Naive thymus-derived CD4-positive, alpha-beta T cell (primary cell): ENCODE measurements at regions not wholly inside any gene's neighbourhood (a gene's known extent, or its start where the extent isn't known, plus 50 kb on each side); places are given as distances from the start of the nearest gene placed in this dataset.
"Not testable (repeated sequence)": the region's sequence is repeated elsewhere in the genome, so short reads cannot be mapped to it uniquely, and the experiment has no call there.

Experiments used
- ATAC-seq: fragments of 150-1000 bp; cut with Tn5 transposase; 2 replicates; pipeline ENCODE4 v1.10.0; 2021; ENCODE audit warnings: mild to moderate bottlenecking, moderate library complexity
- CTCF ChIA-PET: fragments of 350-600 bp; sonication (Branson Sonifier 250); formaldehyde crosslinking; loops from one replicate; lab custom pipeline; 2021; ENCODE audit warnings: antibody characterized with exemption; lab: Charles Lee
- POLR2A ChIA-PET: fragments of 350-600 bp; sonication (Branson Sonifier 250); formaldehyde crosslinking; loops from one replicate; lab custom pipeline; 2021; ENCODE audit warnings: antibody characterized with exemption, inconsistent platforms; lab: Charles Lee
- DNase-seq, 9 donors: peaks; one replicate each; pipeline versions ENCODE4 v3.0.0 to v3.0.0-alpha.2; 2020 to 2022; ENCODE audit warnings: mixed read lengths in 1 of 9
- H3K27ac ChIP-seq: one replicate; pipeline ENCODE4 v1.7.0; 2013; ENCODE audit warnings: mild to moderate bottlenecking, low read depth, low read length, moderate library complexity
- H3K27me3 ChIP-seq, 2 donors: one replicate each; pipeline ENCODE4 v1.7.0; 2013; ENCODE audit warnings: low read length in 2 of 2, mild to moderate bottlenecking in 2 of 2, moderate library complexity in 2 of 2; ENCODE audit not compliant: control insufficient read depth in 2 of 2, insufficient read depth in 2 of 2
- H3K36me3 ChIP-seq, 3 experiments: 1 replicate in 2 of 3; 2 replicates in 1 of 3; pipeline ENCODE4 v1.7.0; 2013; ENCODE audit warnings: low read length in 3 of 3, mild to moderate bottlenecking in 3 of 3, moderate library complexity in 1 of 3; ENCODE audit not compliant: insufficient read depth in 3 of 3, control insufficient read depth in 2 of 3
- H3K4me1 ChIP-seq, 2 donors: one replicate each; pipeline ENCODE4 v1.7.0; 2013; ENCODE audit warnings: low read length in 2 of 2, mild to moderate bottlenecking in 2 of 2, moderate library complexity in 1 of 2; ENCODE audit not compliant: control insufficient read depth in 2 of 2, insufficient read depth in 2 of 2
- H3K4me3 ChIP-seq: 2 replicates; pipeline ENCODE4 v1.7.0; 2013; ENCODE audit warnings: mild to moderate bottlenecking, low read length
- H3K9me3 ChIP-seq, 3 experiments: 1 replicate in 2 of 3; 2 replicates in 1 of 3; pipeline ENCODE4 v1.7.0; 2013; ENCODE audit warnings: low read length in 3 of 3; ENCODE audit not compliant: control insufficient read depth in 2 of 3
- H3K27ac Mint-ChIP-seq, 9 donors: one replicate each; pipeline ENCODE4 v1.8.0; 2020 to 2022; ENCODE audit warnings: mixed read lengths in 9 of 9, mild to moderate bottlenecking in 8 of 9, moderate library complexity in 5 of 9, inconsistent platforms in 2 of 9
- H3K27me3 Mint-ChIP-seq, 5 donors: one replicate each; pipeline ENCODE4 v1.8.0; 2021 to 2022; ENCODE audit warnings: mixed read lengths in 5 of 5, mild to moderate bottlenecking in 1 of 5
- H3K36me3 Mint-ChIP-seq, 5 donors: one replicate each; pipeline ENCODE4 v1.8.0; 2020 to 2022; ENCODE audit warnings: mixed read lengths in 5 of 5, mild to moderate bottlenecking in 3 of 5, inconsistent platforms in 1 of 5
- H3K4me1 Mint-ChIP-seq, 7 donors: one replicate each; pipeline ENCODE4 v1.8.0; 2020 to 2022; ENCODE audit warnings: mixed read lengths in 7 of 7, mild to moderate bottlenecking in 3 of 7, inconsistent platforms in 1 of 7
- H3K4me3 Mint-ChIP-seq, 10 donors: one replicate each; pipeline ENCODE4 v1.8.0; 2020 to 2022; ENCODE audit warnings: mild to moderate bottlenecking in 10 of 10, mixed read lengths in 10 of 10, moderate library complexity in 6 of 10, inconsistent platforms in 2 of 10
- H3K9me3 Mint-ChIP-seq, 11 donors: one replicate each; pipeline ENCODE4 v1.8.0; 2020 to 2022; ENCODE audit warnings: mixed read lengths in 11 of 11, mild to moderate bottlenecking in 4 of 11, inconsistent platforms in 1 of 11, moderate library complexity in 1 of 11
- intact Hi-C, 2 donors: fragments of 100-400 bp; cut with micrococcal nuclease; formaldehyde crosslinking; loops; one replicate each; pipeline ENCODE4 v1.15.1; 2023

DNA sequence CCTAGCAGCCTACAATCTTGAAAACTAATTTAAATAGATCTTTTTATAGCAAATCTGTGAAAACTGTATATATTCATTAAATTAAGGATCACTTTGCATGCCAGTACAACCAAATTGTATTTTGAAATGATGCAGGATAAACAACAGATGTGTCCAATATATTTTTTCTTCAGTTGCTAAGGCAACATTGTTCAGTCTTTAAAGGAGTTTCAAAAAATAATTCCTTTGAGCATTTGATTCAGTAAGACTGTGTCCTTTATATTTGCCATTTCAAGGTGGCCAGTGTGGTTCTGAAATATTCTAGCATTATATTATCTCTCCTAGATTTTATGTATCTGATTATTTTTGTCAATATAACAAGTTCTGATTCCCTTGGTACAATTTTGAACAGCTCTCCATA is 254.7 kb downstream of the PLOD2 start:
- Mint-ChIP-seq H3K36me3 (no peaks in the 10 kb centered on the region), H3K9me3 (peaks cover 0 to 4% (median 0%) of the 10 kb centered on the region in 11 donors), H3K4me3 (no peak overlapping the region), H3K4me1 (no peaks in the 10 kb centered on the region), H3K27ac (no peak overlapping the region), H3K27me3 (no peaks in the 10 kb centered on the region)
- Histone ChIP-seq H3K4me1 (no peaks in the 10 kb centered on the region), H3K27me3 (no peaks in the 10 kb centered on the region), H3K27ac (no peak overlapping the region), H3K4me3 (no peak overlapping the region), H3K9me3 (no peaks in the 10 kb centered on the region), H3K36me3 (no peaks in the 10 kb centered on the region)
- ChIA-PET POLR2A (no interaction called here), CTCF (no interaction called here)
- intact Hi-C loops: no loop called here
- DNase-seq: no peak
- no peak for ATAC-seq

GRCh38 chr3:145906755-145907154 is 254.2 kb downstream of the PLOD2 start:
- Mint-ChIP-seq H3K27me3 (no peaks in the 10 kb centered on the region), H3K4me1 (no peaks in the 10 kb centered on the region), H3K4me3 (no peak overlapping the region), H3K27ac (no peak overlapping the region), H3K36me3 (no peaks in the 10 kb centered on the region), H3K9me3 (peaks cover 0 to 4% (median 0%) of the 10 kb centered on the region in 11 donors)
- no peaks in the 10 kb centered on the region for H3K9me3 ChIP-seq
- no peak overlapping the region for H3K4me3 ChIP-seq
- ATAC-seq: no peak
- intact Hi-C loops: no loop called here
- ChIA-PET POLR2A (no interaction called here), CTCF (no interaction called here)
- DNase-seq: no peak
- no peaks in the 10 kb centered on the region for H3K36me3 ChIP-seq
- H3K27ac ChIP-seq: no peak overlapping the region
- H3K27me3 ChIP-seq: no peaks in the 10 kb centered on the region
- H3K4me1 ChIP-seq: no peaks in the 10 kb centered on the region

GRCh38 chr3:145911016-145911415 is 250.0 kb downstream of the PLOD2 start:
- no peak overlapping the region for H3K27ac ChIP-seq
- ATAC-seq (no peak), DNase-seq (no peak)
- ChIA-PET CTCF (no interaction called here), POLR2A (no interaction called here)
- no peak overlapping the region for H3K4me3 ChIP-seq
- H3K27me3 Mint-ChIP-seq: no peaks in the 10 kb centered on the region
- intact Hi-C loops: no loop called here
- H3K9me3 Mint-ChIP-seq: peaks cover 0 to 8% (median 3%) of the 10 kb centered on the region in 11 donors
- H3K36me3 ChIP-seq: no peaks in the 10 kb centered on the region
- no peaks in the 10 kb centered on the region for H3K4me1 Mint-ChIP-seq
- H3K4me1 ChIP-seq: no peaks in the 10 kb centered on the region
- no peaks in the 10 kb centered on the region for H3K27me3 ChIP-seq
- H3K4me3 Mint-ChIP-seq: no peak overlapping the region
- H3K9me3 ChIP-seq: no peaks in the 10 kb centered on the region
- H3K27ac Mint-ChIP-seq: no peak overlapping the region
- H3K36me3 Mint-ChIP-seq: no peaks in the 10 kb centered on the region

DNA sequence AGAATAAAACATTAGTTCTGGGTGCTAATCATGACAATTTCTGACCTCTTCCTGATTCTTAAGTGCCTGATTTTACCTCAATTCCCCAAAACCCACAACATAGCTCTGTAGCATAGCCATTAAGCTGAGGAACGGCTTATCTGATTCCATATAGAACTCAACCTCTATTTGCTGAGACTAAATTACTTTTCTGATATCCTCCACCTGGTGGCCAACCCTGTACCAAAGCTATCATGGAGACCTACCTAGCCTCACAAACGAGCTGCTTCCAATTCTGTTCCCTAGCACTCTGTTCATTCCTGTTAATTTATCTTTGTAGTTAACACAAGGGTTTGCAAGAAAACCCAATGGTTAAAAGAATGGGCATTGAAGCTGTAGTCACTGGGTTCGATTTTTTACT is 245.2 kb downstream of the PLOD2 start:
- no peaks in the 10 kb centered on the region for H3K9me3 ChIP-seq
- intact Hi-C loops: no loop called here
- H3K27me3 ChIP-seq: no peaks in the 10 kb centered on the region
- no peak overlapping the region for H3K27ac ChIP-seq
- ATAC-seq: no peak
- no peak overlapping the region for H3K27ac Mint-ChIP-seq
- H3K4me3 ChIP-seq: no peak overlapping the region
- no peak overlapping the region for H3K4me3 Mint-ChIP-seq
- H3K36me3 ChIP-seq: no peaks in the 10 kb centered on the region
- no peaks in the 10 kb centered on the region for H3K27me3 Mint-ChIP-seq
- DNase-seq: no peak
- no peaks in the 10 kb centered on the region for H3K36me3 Mint-ChIP-seq
- H3K4me1 ChIP-seq: no peaks in the 10 kb centered on the region
- POLR2A ChIA-PET: no interaction called here
- peaks cover 0 to 14% (median 9%) of the 10 kb centered on the region in 11 donors for H3K9me3 Mint-ChIP-seq
- CTCF ChIA-PET: no interaction called here
- H3K4me1 Mint-ChIP-seq: no peaks in the 10 kb centered on the region

- ATAC-seq, H3K36me3 Mint-ChIP-seq, H3K27me3 ChIP-seq, DNase-seq, H3K9me3 ChIP-seq, H3K27me3 Mint-ChIP-seq, H3K27ac ChIP-seq, H3K4me1 ChIP-seq, H3K4me1 Mint-ChIP-seq, H3K27ac Mint-ChIP-seq, CTCF ChIA-PET, intact Hi-C loops, H3K4me3 Mint-ChIP-seq, POLR2A ChIA-PET, H3K36me3 ChIP-seq, H3K4me3 ChIP-seq: not testable (repeated sequence)
- peaks cover 0 to 30% (median 6%) of the 10 kb centered on the region in 11 donors for H3K9me3 Mint-ChIP-seq
These were observed 233.2 kb downstream of the PLOD2 start for GRCh38 chr3:145927736-145928135.

DNA sequence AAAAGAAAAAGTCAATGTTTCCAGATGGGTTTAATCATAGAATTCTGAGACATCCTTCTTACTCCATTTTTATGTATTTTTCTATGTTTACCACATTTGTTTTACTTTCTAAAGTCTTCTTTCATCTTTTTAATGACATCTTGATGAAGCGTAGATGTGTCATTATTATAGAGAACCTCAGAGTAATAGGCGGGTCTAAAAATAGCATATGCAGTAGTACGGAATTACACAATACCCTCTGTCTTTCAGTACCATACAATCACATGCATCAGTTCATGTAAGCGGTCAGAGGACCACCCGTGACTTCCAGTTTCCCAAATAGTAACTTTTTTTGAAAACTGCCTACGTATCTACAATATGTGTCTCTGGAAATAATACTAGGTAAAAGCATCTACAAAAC is 224.0 kb downstream of the PLOD2 start:
- ATAC-seq (no peak), DNase-seq (no peak)
- no peaks in the 10 kb centered on the region for H3K9me3 ChIP-seq
- H3K27ac ChIP-seq: no peak overlapping the region
- no peaks in the 10 kb centered on the region for H3K4me1 Mint-ChIP-seq
- CTCF ChIA-PET: no interaction called here
- POLR2A ChIA-PET: no interaction called here
- H3K27me3 ChIP-seq: no peaks in the 10 kb centered on the region
- H3K27me3 Mint-ChIP-seq: no peaks in the 10 kb centered on the region
- peaks cover 0 to 11% (median 4%) of the 10 kb centered on the region in 11 donors for H3K9me3 Mint-ChIP-seq
- H3K4me3 Mint-ChIP-seq: no peak overlapping the region
- H3K27ac Mint-ChIP-seq: no peak overlapping the region
- no peaks in the 10 kb centered on the region for H3K36me3 Mint-ChIP-seq
- intact Hi-C loops: no loop called here
- H3K36me3 ChIP-seq: no peaks in the 10 kb centered on the region
- H3K4me3 ChIP-seq: no peak overlapping the region
- H3K4me1 ChIP-seq: no peaks in the 10 kb centered on the region

DNA sequence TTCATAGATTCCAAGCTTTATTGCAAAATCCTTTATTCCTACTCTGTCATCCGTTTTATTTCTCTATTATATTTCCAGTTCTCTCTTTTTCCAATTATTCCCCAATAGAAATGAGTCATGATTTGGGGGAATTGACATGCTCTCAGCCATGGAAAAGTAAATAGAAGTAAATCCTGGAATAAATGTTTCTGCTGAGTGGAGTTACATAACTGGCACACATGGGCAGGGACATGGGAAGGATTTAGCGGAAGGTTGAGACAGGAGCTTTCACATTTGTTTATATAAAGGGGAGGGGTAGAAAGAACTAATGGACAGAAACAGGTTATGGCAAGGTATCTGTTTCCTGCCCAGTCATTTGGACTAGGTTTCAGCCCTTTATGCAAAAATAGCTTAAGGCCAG is 221.6 kb downstream of the PLOD2 start:
- no peak for DNase-seq
- Mint-ChIP-seq H3K4me1 (no peaks in the 10 kb centered on the region), H3K36me3 (no peaks in the 10 kb centered on the region), H3K4me3 (no peak overlapping the region), H3K27me3 (no peaks in the 10 kb centered on the region), H3K27ac (no peak overlapping the region), H3K9me3 (peaks cover 0 to 11% (median 3%) of the 10 kb centered on the region in 11 donors)
- CTCF ChIA-PET: no interaction called here
- Histone ChIP-seq H3K9me3 (no peaks in the 10 kb centered on the region), H3K4me3 (no peak overlapping the region), H3K36me3 (no peaks in the 10 kb centered on the region), H3K27ac (no peak overlapping the region), H3K4me1 (no peaks in the 10 kb centered on the region), H3K27me3 (no peaks in the 10 kb centered on the region)
- POLR2A ChIA-PET: no interaction called here
- intact Hi-C loops: no loop called here
- ATAC-seq: no peak
